Amniotic epithelial cell (primary cell): ENCODE measurements at regions not wholly inside any gene's neighbourhood (a gene's known extent, or its start where the extent isn't known, plus 50 kb on each side); places are given as distances from the start of the nearest gene placed in this dataset.
"Not testable (repeated sequence)": the region's sequence is repeated elsewhere in the genome, so short reads cannot be mapped to it uniquely, and the experiment has no call there.

ENCODE experiments used
- DNase-seq: peaks from one replicate; pipeline ENCODE4 v3.0.0-alpha.2; 2010; ENCODE audit warnings: low read depth

GRCh38 chr1:206256935-206257334, 53.6 kb downstream of the SRGAP2 start:
- not testable (repeated sequence) for DNase-seq

- not testable (repeated sequence) for DNase-seq
Observed at GRCh38 chr1:206261473-206261872, 58.1 kb downstream of the SRGAP2 start.

GRCh38 chr1:206262424-206262823, 59.1 kb downstream of the SRGAP2 start:
- not testable (repeated sequence) for DNase-seq

GRCh38 chr1:206264916-206265315, 61.6 kb downstream of the SRGAP2 start:
- not testable (repeated sequence) for DNase-seq

- not testable (repeated sequence) for DNase-seq
Observed at GRCh38 chr1:206271153-206271552, 67.8 kb downstream of the SRGAP2 start.

GRCh38 chr1:206273104-206273503, 69.8 kb downstream of the SRGAP2 start:
- DNase-seq: not testable (repeated sequence)

- DNase-seq: not testable (repeated sequence)
Observed at GRCh38 chr1:206276143-206276542, 72.8 kb downstream of the SRGAP2 start.

- DNase-seq: peak; percentile 5
Observed at GRCh38 chr1:206278683-206279082, 75.3 kb downstream of the SRGAP2 start.

- DNase-seq: not testable (repeated sequence)
Observed at GRCh38 chr1:206280683-206281082, 77.3 kb downstream of the SRGAP2 start.

- not testable (repeated sequence) for DNase-seq
Observed at GRCh38 chr1:206281912-206282654, 78.7 kb downstream of the SRGAP2 start.

GRCh38 chr1:206285024-206285960, 82.0 kb downstream of the SRGAP2 start:
- DNase-seq: not testable (repeated sequence)

GRCh38 chr1:206287759-206288158, 84.4 kb downstream of the SRGAP2 start:
- not testable (repeated sequence) for DNase-seq

- not testable (repeated sequence) for DNase-seq
Observed at GRCh38 chr1:206288453-206288852, 85.1 kb downstream of the SRGAP2 start.

GRCh38 chr1:206297145-206298031, 94.0 kb downstream of the SRGAP2 start:
- DNase-seq: not testable (repeated sequence)

GRCh38 chr1:206298032-206298392, 94.7 kb downstream of the SRGAP2 start:
- not testable (repeated sequence) for DNase-seq

GRCh38 chr1:206299181-206299791, 95.9 kb downstream of the SRGAP2 start:
- DNase-seq: not testable (repeated sequence)

GRCh38 chr1:206299942-206300341, 96.6 kb downstream of the SRGAP2 start:
- DNase-seq: not testable (repeated sequence)

- DNase-seq: peak; percentile 70
Observed at GRCh38 chr1:206302056-206302455, 98.7 kb downstream of the SRGAP2 start.

GRCh38 chr1:206307442-206307841, 104.1 kb downstream of the SRGAP2 start:
- DNase-seq: not testable (repeated sequence)

GRCh38 chr1:206310948-206311347, 107.6 kb downstream of the SRGAP2 start:
- DNase-seq: not testable (repeated sequence)

- not testable (repeated sequence) for DNase-seq
Observed at GRCh38 chr1:206311611-206312273, 108.4 kb downstream of the SRGAP2 start.
